ENCODE measurements at regions not wholly inside any gene's neighbourhood (a gene's known extent, or its start where the extent isn't known, plus 50 kb on each side); places are given as distances from the start of the nearest gene placed in this dataset.

DNA sequence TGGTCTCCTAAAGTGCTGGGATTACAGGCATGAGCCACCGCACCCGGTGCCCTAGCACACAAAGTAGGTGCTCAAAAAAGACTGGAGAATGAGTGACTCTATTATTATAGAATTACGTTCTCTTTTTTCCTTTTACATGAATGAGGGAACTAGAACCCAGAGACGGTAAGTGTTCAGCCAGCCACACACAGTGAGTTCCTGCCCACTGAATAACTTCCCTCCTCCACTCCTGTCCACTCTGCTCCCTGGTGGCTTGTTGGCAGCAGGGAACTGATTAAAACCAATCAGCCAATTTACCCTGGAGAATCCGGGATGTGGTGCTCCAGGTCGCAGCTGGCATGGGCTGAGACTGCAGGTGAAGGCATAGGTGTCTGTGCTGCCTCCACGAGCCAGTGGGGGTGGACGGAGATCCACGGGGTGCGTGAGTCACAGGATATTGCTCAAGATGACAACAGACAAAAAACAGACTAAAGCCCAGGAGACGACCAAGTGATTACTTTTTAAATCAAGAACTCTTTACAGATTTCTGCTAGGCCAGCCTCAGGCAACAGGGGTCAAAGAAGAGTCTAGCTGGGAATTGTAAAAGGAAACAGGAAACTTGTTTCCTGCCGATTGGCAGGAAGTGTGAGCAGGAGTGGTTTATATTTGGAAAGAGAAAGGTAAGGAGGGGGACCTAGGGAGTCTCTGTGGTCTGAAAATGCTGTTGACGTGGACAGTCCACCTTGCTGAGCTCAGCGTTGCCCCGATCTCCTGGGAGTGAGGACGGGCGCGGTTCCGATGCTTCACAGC is 95.2 kb upstream of the TP53I11 start:
- Mint-ChIP-seq H3K4me3 (no peak overlapping the region), H3K36me3 (peaks cover 2% of the 10 kb centered on the region), H3K4me1 (no peaks in the 10 kb centered on the region), H3K27me3 (peaks cover 11% of the 10 kb centered on the region), H3K9me3 (peaks cover 2% of the 10 kb centered on the region), H3K27ac (no peak overlapping the region)
- DNase-seq (ENCODE audit: low spot score in 2 of 2) (no peak), ATAC-seq (ENCODE audit: low read depth) (no peak)

GRCh38 chr11:45048313-45048841 is 97.7 kb upstream of the TP53I11 start:
- Mint-ChIP-seq H3K9me3 (peaks cover 2% of the 10 kb centered on the region), H3K27ac (peak overlapping the region; percentile 45), H3K4me1 (no peaks in the 10 kb centered on the region), H3K4me3 (no peak overlapping the region), H3K27me3 (peaks cover 12% of the 10 kb centered on the region), H3K36me3 (peaks cover 2% of the 10 kb centered on the region)
- ATAC-seq (ENCODE audit: low read depth): no peak
- DNase-seq (ENCODE audit: low spot score in 2 of 2): no peak

GRCh38 chr11:45048870-45049691 is 97.4 kb upstream of the PRDM11 start:
- peaks cover 2% of the 10 kb centered on the region for H3K36me3 Mint-ChIP-seq
- peaks cover 3% of the 10 kb centered on the region for H3K4me1 Mint-ChIP-seq
- ATAC-seq (ENCODE audit: low read depth) (no peak), DNase-seq (ENCODE audit: low spot score in 2 of 2) (no peak)
- H3K9me3 Mint-ChIP-seq: peaks cover 2% of the 10 kb centered on the region
- no peak overlapping the region for H3K27ac Mint-ChIP-seq
- H3K4me3 Mint-ChIP-seq: no peak overlapping the region
- peaks cover 14% of the 10 kb centered on the region for H3K27me3 Mint-ChIP-seq

GRCh38 chr11:45050111-45050510 is 96.3 kb upstream of the PRDM11 start:
- H3K4me3 Mint-ChIP-seq: no peak overlapping the region
- peaks cover 9% of the 10 kb centered on the region for H3K4me1 Mint-ChIP-seq
- peaks cover 2% of the 10 kb centered on the region for H3K36me3 Mint-ChIP-seq
- H3K27me3 Mint-ChIP-seq: peaks cover 15% of the 10 kb centered on the region
- DNase-seq (ENCODE audit: low spot score in 2 of 2): no peak
- peaks cover 2% of the 10 kb centered on the region for H3K9me3 Mint-ChIP-seq
- ATAC-seq (ENCODE audit: low read depth): no peak
- H3K27ac Mint-ChIP-seq: no peak overlapping the region

DNA sequence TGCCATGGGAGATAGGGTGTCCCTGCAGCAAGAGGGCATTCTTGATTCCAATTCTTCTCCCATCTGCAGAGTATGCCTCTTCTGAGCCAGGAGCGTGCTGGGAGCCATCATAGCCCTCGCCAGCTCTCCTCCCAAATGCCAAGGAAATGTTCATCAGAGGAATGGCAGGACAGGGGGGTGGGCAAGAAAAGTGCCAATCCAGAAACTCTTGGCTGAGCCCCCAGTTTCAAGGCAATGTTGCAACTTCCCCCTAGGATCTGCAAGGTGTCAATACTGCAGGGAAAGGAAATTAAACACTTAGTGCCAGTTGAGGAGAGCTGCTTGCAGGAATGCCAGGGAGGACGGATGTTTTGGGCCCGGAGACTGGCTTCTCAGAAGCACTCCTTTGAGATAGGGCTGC is 94.8 kb upstream of the PRDM11 start:
- peaks cover 16% of the 10 kb centered on the region for H3K27me3 Mint-ChIP-seq
- H3K27ac Mint-ChIP-seq: no peak overlapping the region
- peaks cover 2% of the 10 kb centered on the region for H3K9me3 Mint-ChIP-seq
- no peak for ATAC-seq (ENCODE audit: low read depth)
- peaks cover 2% of the 10 kb centered on the region for H3K36me3 Mint-ChIP-seq
- H3K4me3 Mint-ChIP-seq: no peak overlapping the region
- no peak for DNase-seq (ENCODE audit: low spot score in 2 of 2)
- H3K4me1 Mint-ChIP-seq: peaks cover 10% of the 10 kb centered on the region

DNA sequence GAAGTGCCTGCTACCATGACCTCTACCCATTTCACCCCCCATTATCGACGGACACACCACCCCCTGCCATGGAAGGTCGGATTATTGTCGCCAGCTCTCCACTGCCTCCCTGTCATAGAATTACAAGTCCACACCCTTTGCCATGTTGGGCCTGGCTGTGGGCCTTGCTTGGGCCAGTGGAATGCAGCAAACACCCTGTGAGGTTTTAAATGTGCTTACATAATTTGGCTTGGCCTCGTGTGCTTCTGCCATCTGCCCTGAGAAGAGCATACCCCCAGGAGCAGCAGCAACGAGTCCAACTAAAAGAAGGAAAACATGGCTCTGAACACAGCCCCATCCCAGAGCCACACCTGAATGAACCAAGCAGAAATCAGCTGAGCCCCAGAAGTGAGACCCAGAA is 94.1 kb upstream of the PRDM11 start:
- H3K4me1 Mint-ChIP-seq: peaks cover 10% of the 10 kb centered on the region
- peaks cover 2% of the 10 kb centered on the region for H3K36me3 Mint-ChIP-seq
- no peak overlapping the region for H3K4me3 Mint-ChIP-seq
- no peak overlapping the region for H3K27ac Mint-ChIP-seq
- H3K9me3 Mint-ChIP-seq: peaks cover 2% of the 10 kb centered on the region
- ATAC-seq (ENCODE audit: low read depth): no peak
- no peak for DNase-seq (ENCODE audit: low spot score in 2 of 2)
- peaks cover 16% of the 10 kb centered on the region for H3K27me3 Mint-ChIP-seq

GRCh38 chr11:45053736-45054446 is 92.5 kb upstream of the PRDM11 start:
- Mint-ChIP-seq H3K4me3 (no peak overlapping the region), H3K27ac (no peak overlapping the region), H3K36me3 (peaks cover 2% of the 10 kb centered on the region), H3K9me3 (peaks cover 2% of the 10 kb centered on the region), H3K4me1 (peaks cover 10% of the 10 kb centered on the region), H3K27me3 (peaks cover 14% of the 10 kb centered on the region)
- DNase-seq (ENCODE audit: low spot score in 2 of 2) (no peak), ATAC-seq (ENCODE audit: low read depth) (no peak)

DNA sequence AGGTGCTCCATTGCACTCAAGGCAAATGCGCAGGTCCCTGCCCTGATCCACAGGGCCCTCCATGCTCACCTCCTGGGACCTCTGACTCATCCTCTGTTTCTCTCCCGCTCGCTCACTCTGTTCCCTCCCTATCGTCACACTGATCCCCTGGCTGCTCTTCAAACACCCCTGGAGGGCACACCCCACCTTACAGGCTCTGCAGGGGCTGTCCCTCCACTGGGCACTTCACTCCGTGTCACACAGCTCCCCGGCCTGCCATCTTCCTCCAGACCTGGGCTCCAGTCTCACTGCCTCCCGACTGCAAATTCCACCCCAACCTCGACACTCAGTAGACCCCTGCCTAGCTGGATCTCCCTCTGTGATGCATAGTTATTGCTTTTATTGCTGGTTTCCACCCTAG is 91.5 kb upstream of the PRDM11 start:
- no peak overlapping the region for H3K27ac Mint-ChIP-seq
- no peak for ATAC-seq (ENCODE audit: low read depth)
- peaks cover 17% of the 10 kb centered on the region for H3K27me3 Mint-ChIP-seq

DNA sequence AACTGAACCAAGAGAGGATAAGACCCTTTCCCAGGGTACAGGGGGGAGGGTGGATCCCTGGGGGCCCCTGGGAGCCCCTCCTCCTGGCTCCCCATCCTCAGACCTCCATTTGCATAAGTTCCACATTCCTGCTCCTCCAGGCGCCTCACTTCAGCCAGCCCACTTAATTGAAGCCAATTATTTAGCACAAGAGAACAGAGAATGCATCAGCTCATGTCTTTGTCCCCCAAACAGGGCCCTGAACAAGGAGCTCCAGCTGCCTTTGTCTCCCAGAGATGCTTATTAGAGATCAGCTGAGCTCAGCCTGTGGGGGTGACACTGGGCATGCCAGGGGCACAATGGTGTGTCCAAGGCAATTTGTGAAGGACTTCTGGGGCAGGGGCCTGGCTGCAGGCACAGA is 89.9 kb upstream of the PRDM11 start:
- no peak for DNase-seq (ENCODE audit: low spot score in 2 of 2)
- no peak overlapping the region for H3K4me3 Mint-ChIP-seq
- peaks cover 10% of the 10 kb centered on the region for H3K4me1 Mint-ChIP-seq
- H3K9me3 Mint-ChIP-seq: no peaks in the 10 kb centered on the region
- ATAC-seq (ENCODE audit: low read depth): no peak
- peaks cover 13% of the 10 kb centered on the region for H3K27me3 Mint-ChIP-seq
- no peak overlapping the region for H3K27ac Mint-ChIP-seq
- no peaks in the 10 kb centered on the region for H3K36me3 Mint-ChIP-seq

More for the DNA sequence above, 91.5 kb upstream of the PRDM11 start:
- no peak for DNase-seq (ENCODE audit: low spot score in 2 of 2)
- H3K4me3 Mint-ChIP-seq: no peak overlapping the region
- H3K4me1 Mint-ChIP-seq: peaks cover 10% of the 10 kb centered on the region
- H3K9me3 Mint-ChIP-seq: peaks cover 2% of the 10 kb centered on the region
- H3K36me3 Mint-ChIP-seq: peaks cover 2% of the 10 kb centered on the region

- no peak for DNase-seq (ENCODE audit: low spot score in 2 of 2)
- no peak for ATAC-seq (ENCODE audit: low read depth)
- Mint-ChIP-seq H3K36me3 (no peaks in the 10 kb centered on the region), H3K4me1 (peaks cover 10% of the 10 kb centered on the region), H3K27me3 (peaks cover 13% of the 10 kb centered on the region), H3K9me3 (no peaks in the 10 kb centered on the region), H3K27ac (no peak overlapping the region), H3K4me3 (no peak overlapping the region)
Observed at GRCh38 chr11:45057938-45058646, 88.3 kb upstream of the PRDM11 start.

DNA sequence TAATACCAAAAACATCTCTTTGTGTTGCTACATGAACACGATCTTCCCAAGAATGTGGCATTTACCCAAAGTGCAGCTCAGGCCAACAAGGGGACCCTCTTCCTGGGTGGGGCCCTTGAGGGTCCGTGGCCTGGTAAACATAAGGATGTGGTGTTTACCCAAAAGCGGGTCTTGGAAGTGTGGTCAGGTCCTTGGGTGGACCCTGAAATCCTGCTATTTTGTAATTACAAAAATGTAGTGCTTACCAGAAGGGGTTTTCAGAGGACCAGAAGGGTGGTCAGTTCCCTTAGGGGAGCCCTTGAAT is 87.8 kb upstream of the PRDM11 start:
- H3K9me3 Mint-ChIP-seq: peaks cover 2% of the 10 kb centered on the region
- DNase-seq (ENCODE audit: low spot score in 2 of 2) (no peak), ATAC-seq (ENCODE audit: low read depth) (no peak)
- peaks cover 11% of the 10 kb centered on the region for H3K27me3 Mint-ChIP-seq
- peaks cover 10% of the 10 kb centered on the region for H3K4me1 Mint-ChIP-seq
- H3K27ac Mint-ChIP-seq: no peak overlapping the region
- no peak overlapping the region for H3K4me3 Mint-ChIP-seq
- peaks cover 2% of the 10 kb centered on the region for H3K36me3 Mint-ChIP-seq

DNA sequence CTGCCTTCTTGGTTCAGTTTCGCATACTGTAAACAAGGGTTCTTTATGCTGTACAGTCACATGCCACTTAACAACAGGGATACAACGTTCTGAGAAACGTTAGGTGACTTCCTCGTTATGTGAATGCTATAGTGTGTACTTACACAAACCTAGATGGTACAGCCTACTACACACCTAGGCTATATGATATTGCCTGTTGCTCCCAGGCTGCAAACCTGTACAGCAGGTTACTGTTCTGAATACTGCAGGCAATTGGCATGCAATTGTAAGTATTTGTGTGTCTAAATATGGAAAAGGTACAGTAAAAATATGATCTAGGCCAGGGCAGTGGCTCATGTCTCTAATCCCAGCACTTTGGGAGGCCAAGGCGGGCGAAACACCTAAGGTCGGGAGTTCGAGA is 85.7 kb upstream of the PRDM11 start:
- H3K4me3 Mint-ChIP-seq: no peak overlapping the region
- ATAC-seq (ENCODE audit: low read depth) (no peak), DNase-seq (ENCODE audit: low spot score in 2 of 2) (no peak)
- peaks cover 5% of the 10 kb centered on the region for H3K9me3 Mint-ChIP-seq
- H3K27me3 Mint-ChIP-seq: peaks cover 3% of the 10 kb centered on the region
- H3K4me1 Mint-ChIP-seq: no peaks in the 10 kb centered on the region
- peaks cover 5% of the 10 kb centered on the region for H3K36me3 Mint-ChIP-seq
- no peak overlapping the region for H3K27ac Mint-ChIP-seq

DNA sequence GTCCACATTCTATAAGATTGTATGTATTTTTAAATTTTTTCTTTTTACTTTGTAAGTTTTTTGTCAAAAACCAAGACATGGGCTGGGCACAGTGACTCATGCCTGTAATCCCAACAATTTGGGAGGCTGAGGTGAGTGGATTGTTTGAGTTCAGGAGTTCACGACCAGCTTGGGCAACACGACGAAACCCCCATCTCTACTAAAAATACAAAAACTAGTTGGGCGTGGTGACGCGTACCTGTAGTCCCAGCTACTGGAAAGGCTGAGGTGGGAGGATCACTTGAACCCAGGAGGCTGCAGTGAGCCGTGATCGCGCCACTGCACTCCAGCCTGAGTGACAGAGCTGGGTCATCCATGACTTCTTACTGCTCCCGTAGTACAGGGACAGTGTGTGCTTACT is 84.8 kb upstream of the PRDM11 start:
- peaks cover 5% of the 10 kb centered on the region for H3K36me3 Mint-ChIP-seq
- H3K27me3 Mint-ChIP-seq: peaks cover 3% of the 10 kb centered on the region
- peaks cover 5% of the 10 kb centered on the region for H3K9me3 Mint-ChIP-seq
- DNase-seq (ENCODE audit: low spot score in 2 of 2) (no peak), ATAC-seq (ENCODE audit: low read depth) (no peak)
- no peak overlapping the region for H3K4me3 Mint-ChIP-seq
- no peak overlapping the region for H3K27ac Mint-ChIP-seq
- no peaks in the 10 kb centered on the region for H3K4me1 Mint-ChIP-seq

Measured in memory B cell (primary cell).